Keratinocyte (primary cell): ENCODE measurements at regions not wholly inside any gene's neighbourhood (a gene's known extent, or its start where the extent isn't known, plus 50 kb on each side); places are given as distances from the start of the nearest gene placed in this dataset.

Experiments
- DNase-seq: peaks from one replicate; pipeline ENCODE4 v3.0.0-alpha.2; 2011; ENCODE audit warnings: low read depth, missing footprints, low spot score
- FAIRE-seq: peaks from 2 replicates; lab custom pipeline; 2011; peaks lifted over from hg19 to GRCh38; lab: Jason Lieb, UNC
- H2AFZ ChIP-seq: 2 replicates; pipeline ENCODE4 v1.6.0; 2012; ENCODE audit warnings: low read length, control low read depth, inconsistent platforms; ENCODE audit not compliant: control insufficient read depth
- H3K27ac ChIP-seq: 2 replicates; pipeline ENCODE4 v1.5.1; 2011; ENCODE audit warnings: low read length; ENCODE audit not compliant: control insufficient read depth, insufficient read depth
- H3K27me3 ChIP-seq: 3 replicates; pipeline ENCODE4 v1.6.0; 2011; ENCODE audit warnings: low read length; ENCODE audit not compliant: control insufficient read depth, insufficient read depth; ENCODE audit errors: extremely low read depth
- H3K36me3 ChIP-seq, 2 experiments: 2 replicates in 1 of 2; 3 replicates in 1 of 2; pipeline ENCODE4 v1.5.1; 2011; ENCODE audit warnings: low read length in 2 of 2, mild to moderate bottlenecking in 1 of 2; ENCODE audit not compliant: control insufficient read depth in 2 of 2, insufficient read depth in 2 of 2; ENCODE audit errors: extremely low read depth in 1 of 2
- H3K4me1 ChIP-seq: 3 replicates; pipeline ENCODE4 v1.5.1; 2011; ENCODE audit warnings: low read length; ENCODE audit not compliant: control insufficient read depth, insufficient read depth; ENCODE audit errors: extremely low read depth
- H3K4me2 ChIP-seq: 3 replicates; pipeline ENCODE4 v1.6.0; 2011; ENCODE audit warnings: low read depth, low read length; ENCODE audit not compliant: control insufficient read depth, insufficient read depth; ENCODE audit errors: extremely low read depth
- H3K4me3 ChIP-seq, 3 experiments: fragments of 200-600 bp in 1 of 3; sonication (generic) in 1 of 3; 2 replicates in 2 of 3; 3 replicates in 1 of 3; pipeline ENCODE4 v1.5.1; 2011 to 2016; ENCODE audit warnings: low read length in 3 of 3, mild to moderate bottlenecking in 3 of 3, control low read depth in 2 of 3, inconsistent platforms in 1 of 3, low read depth in 1 of 3, mixed read lengths in 1 of 3, mixed run types in 1 of 3, moderate library complexity in 1 of 3; ENCODE audit not compliant: control insufficient read depth in 2 of 3, insufficient read depth in 2 of 3; ENCODE audit errors: extremely low read depth in 1 of 3
- H3K79me2 ChIP-seq: 2 replicates; pipeline ENCODE4 v1.6.0; 2012; ENCODE audit warnings: low read length; ENCODE audit not compliant: control insufficient read depth, insufficient read depth
- H3K9ac ChIP-seq: 3 replicates; pipeline ENCODE4 v1.6.0; 2011; ENCODE audit warnings: low read length; ENCODE audit not compliant: control insufficient read depth, insufficient read depth; ENCODE audit errors: extremely low read depth
- H3K9me1 ChIP-seq: 3 replicates; pipeline ENCODE4 v1.6.0; 2011; ENCODE audit warnings: low read length; ENCODE audit not compliant: control insufficient read depth, insufficient read depth; ENCODE audit errors: extremely low read depth
- H3K9me3 ChIP-seq: 2 replicates; pipeline ENCODE4 v1.5.1; 2012; ENCODE audit warnings: low read depth, low read length; ENCODE audit not compliant: control insufficient read depth
- H4K20me1 ChIP-seq: 3 replicates; pipeline ENCODE4 v1.6.0; 2011; ENCODE audit warnings: low read length; ENCODE audit not compliant: control insufficient read depth, insufficient read depth; ENCODE audit errors: extremely low read depth
- CTCF ChIP-seq, 3 experiments: IDR thresholded peaks in 1 of 3; conservative IDR thresholded peaks in 1 of 3; optimal IDR thresholded peaks in 1 of 3; 2 replicates in 2 of 3; 3 replicates in 1 of 3; pipeline versions ENCODE3 to v1.5.1; 2011; ENCODE audit warnings: low read length in 3 of 3, mild to moderate bottlenecking in 3 of 3, moderate library complexity in 2 of 3, control low read depth in 1 of 3, inconsistent platforms in 1 of 3; ENCODE audit not compliant: insufficient read depth in 2 of 3; ENCODE audit errors: extremely low read depth in 1 of 3
- EZH2 ChIP-seq: IDR thresholded peaks from one replicate; pipeline ENCODE4 v1.6.1; 2012; ENCODE audit warnings: inconsistent platforms, mild to moderate bottlenecking, low read length, moderate library complexity
- dilution Hi-C: fragments of 300-500 bp; cut with MboI; formaldehyde crosslinking; loops from one replicate; pipeline ENCODE4 v1.7.0; 2020; ENCODE audit warnings: low sequenced_read_pairs; ENCODE audit not compliant: extremely low pct_ligation_motif_present

GRCh38 chr1:214792527-214793186 lies 189.7 kb downstream of the CENPF start:
- dilution Hi-C loops: no loop called here
- TF ChIP-seq EZH2: no peak
- TF ChIP-seq CTCF (optimal IDR thresholded peaks at IDR 0.05 in 1 of 3, IDR thresholded peaks at IDR 0.05 in 1 of 3, conservative IDR thresholded peaks at IDR 0.05 in 1 of 3; ENCODE audit: extremely low read depth in 1 of 3, insufficient read depth in 2 of 3, low read length in 3 of 3): no peak
- no peak overlapping the region for H3K4me3 ChIP-seq

GRCh38 chr1:214793708-214794107 lies 190.7 kb downstream of the CENPF start:
- dilution Hi-C loops: no loop called here
- FAIRE-seq: no peak
- Histone ChIP-seq H3K4me3 (no peak overlapping the region), H3K27ac (no peak overlapping the region), H4K20me1 (no peaks in the 10 kb centered on the region), H3K27me3 (no peaks in the 10 kb centered on the region), H2AFZ (no peak overlapping the region), H3K9me3 (no peaks in the 10 kb centered on the region), H3K4me2 (no peak overlapping the region), H3K79me2 (no peaks in the 10 kb centered on the region), H3K9ac (no peak overlapping the region), H3K4me1 (no peaks in the 10 kb centered on the region), H3K36me3 (no peaks in the 10 kb centered on the region), H3K9me1 (no peaks in the 10 kb centered on the region)
- no peak for DNase-seq
- TF ChIP-seq CTCF (optimal IDR thresholded peaks at IDR 0.05 in 1 of 3, IDR thresholded peaks at IDR 0.05 in 1 of 3, conservative IDR thresholded peaks at IDR 0.05 in 1 of 3; ENCODE audit: extremely low read depth in 1 of 3, insufficient read depth in 2 of 3, low read length in 3 of 3): no peak
- no peak for TF ChIP-seq EZH2

More at GRCh38 chr1:214792527-214793186, 189.7 kb downstream of the CENPF start:
- Histone ChIP-seq H3K27ac (no peak overlapping the region), H3K4me1 (no peaks in the 10 kb centered on the region), H4K20me1 (no peaks in the 10 kb centered on the region), H3K36me3 (no peaks in the 10 kb centered on the region), H3K9me3 (no peaks in the 10 kb centered on the region), H3K27me3 (no peaks in the 10 kb centered on the region), H2AFZ (no peak overlapping the region), H3K4me2 (no peak overlapping the region), H3K9ac (no peak overlapping the region), H3K79me2 (no peaks in the 10 kb centered on the region), H3K9me1 (no peaks in the 10 kb centered on the region)
- DNase-seq (no peak), FAIRE-seq (no peak)
